Calu3 (cell line): ENCODE measurements at regions not wholly inside any gene's neighbourhood (a gene's known extent, or its start where the extent isn't known, plus 50 kb on each side); places are given as distances from the start of the nearest gene placed in this dataset.

Experiments used
- BruUV-seq: library from RNA; stranded (reverse); fragments of 400-500 nt; replicated peaks from 2 replicates; lab custom pipeline; 2021; lab: Mats Ljungman, UMichigan
- CTCF ChIA-PET: fragments of 300-600 bp; sonication (Branson Sonifier 250); formaldehyde crosslinking; loops from one replicate; lab custom pipeline; 2022; ENCODE audit warnings: antibody characterized with exemption; lab: Charles Lee
- DNase-seq: peaks from one replicate; pipeline ENCODE4 v3.0.0; 2022
- H3K27ac Mint-ChIP-seq: one replicate; pipeline ENCODE4 v1.8.0; 2022; ENCODE audit warnings: mixed read lengths; ENCODE audit not compliant: unreplicated experiment
- H3K27me3 Mint-ChIP-seq: one replicate; pipeline ENCODE4 v1.8.0; 2022; ENCODE audit warnings: mixed read lengths; ENCODE audit not compliant: unreplicated experiment
- H3K36me3 Mint-ChIP-seq: one replicate; pipeline ENCODE4 v1.8.0; 2022; ENCODE audit warnings: mild to moderate bottlenecking, moderate library complexity, mixed read lengths; ENCODE audit not compliant: insufficient read depth, unreplicated experiment
- H3K4me1 Mint-ChIP-seq: one replicate; pipeline ENCODE4 v1.8.0; 2022; ENCODE audit warnings: mild to moderate bottlenecking, low read depth, mixed read lengths; ENCODE audit not compliant: unreplicated experiment
- H3K4me3 Mint-ChIP-seq: one replicate; pipeline ENCODE4 v1.8.0; 2022; ENCODE audit warnings: mild to moderate bottlenecking, low read depth, moderate library complexity, mixed read lengths; ENCODE audit not compliant: unreplicated experiment
- H3K9me3 Mint-ChIP-seq: one replicate; pipeline ENCODE4 v1.8.0; 2022; ENCODE audit warnings: low read depth, mixed read lengths; ENCODE audit not compliant: unreplicated experiment
- intact Hi-C: fragments of 100-400 bp; cut with micrococcal nuclease; formaldehyde crosslinking; loops from one replicate; pipeline ENCODE4 v1.10.0; 2022; ENCODE audit not compliant: unreplicated experiment
- TF ChIP-seq, protein P1 (sequence below): fragments of 200-600 bp; IDR thresholded peaks from one replicate; pipeline ENCODE4 v1.8.0; 2022; ENCODE audit warnings: antibody characterized with exemption; ENCODE audit not compliant: unreplicated experiment

DNA sequence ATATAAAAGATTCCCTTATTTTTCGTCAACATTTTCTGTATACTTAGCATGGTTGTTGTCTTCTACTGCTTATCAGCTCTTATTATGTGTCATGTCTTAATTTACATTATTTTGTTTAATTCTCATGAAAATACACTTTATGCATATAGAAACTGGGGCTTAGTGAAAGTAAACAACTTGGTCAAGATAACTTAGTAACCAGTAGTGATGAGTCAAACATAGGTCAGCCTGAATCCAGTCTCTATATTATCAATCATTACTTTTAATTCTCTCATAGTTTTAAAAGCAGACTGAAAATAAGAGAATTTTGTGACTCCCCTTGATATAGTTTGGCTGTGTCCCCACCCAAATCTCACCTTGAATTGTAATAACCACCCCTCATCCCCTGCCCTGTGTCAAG, 119.6 kb upstream of the TPK1 start:
- Mint-ChIP-seq H3K9me3 (peaks cover 5% of the 10 kb centered on the region), H3K4me3 (no peak overlapping the region), H3K4me1 (no peaks in the 10 kb centered on the region), H3K36me3 (no peaks in the 10 kb centered on the region), H3K27me3 (no peaks in the 10 kb centered on the region), H3K27ac (no peak overlapping the region)
- DNase-seq: no peak
- intact Hi-C loops: no loop called here
- CTCF ChIA-PET: no interaction called here
- BruUV-seq: no TSS peak
- TF ChIP-seq, protein P1, sequence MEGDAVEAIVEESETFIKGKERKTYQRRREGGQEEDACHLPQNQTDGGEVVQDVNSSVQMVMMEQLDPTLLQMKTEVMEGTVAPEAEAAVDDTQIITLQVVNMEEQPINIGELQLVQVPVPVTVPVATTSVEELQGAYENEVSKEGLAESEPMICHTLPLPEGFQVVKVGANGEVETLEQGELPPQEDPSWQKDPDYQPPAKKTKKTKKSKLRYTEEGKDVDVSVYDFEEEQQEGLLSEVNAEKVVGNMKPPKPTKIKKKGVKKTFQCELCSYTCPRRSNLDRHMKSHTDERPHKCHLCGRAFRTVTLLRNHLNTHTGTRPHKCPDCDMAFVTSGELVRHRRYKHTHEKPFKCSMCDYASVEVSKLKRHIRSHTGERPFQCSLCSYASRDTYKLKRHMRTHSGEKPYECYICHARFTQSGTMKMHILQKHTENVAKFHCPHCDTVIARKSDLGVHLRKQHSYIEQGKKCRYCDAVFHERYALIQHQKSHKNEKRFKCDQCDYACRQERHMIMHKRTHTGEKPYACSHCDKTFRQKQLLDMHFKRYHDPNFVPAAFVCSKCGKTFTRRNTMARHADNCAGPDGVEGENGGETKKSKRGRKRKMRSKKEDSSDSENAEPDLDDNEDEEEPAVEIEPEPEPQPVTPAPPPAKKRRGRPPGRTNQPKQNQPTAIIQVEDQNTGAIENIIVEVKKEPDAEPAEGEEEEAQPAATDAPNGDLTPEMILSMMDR: no peak

DNA sequence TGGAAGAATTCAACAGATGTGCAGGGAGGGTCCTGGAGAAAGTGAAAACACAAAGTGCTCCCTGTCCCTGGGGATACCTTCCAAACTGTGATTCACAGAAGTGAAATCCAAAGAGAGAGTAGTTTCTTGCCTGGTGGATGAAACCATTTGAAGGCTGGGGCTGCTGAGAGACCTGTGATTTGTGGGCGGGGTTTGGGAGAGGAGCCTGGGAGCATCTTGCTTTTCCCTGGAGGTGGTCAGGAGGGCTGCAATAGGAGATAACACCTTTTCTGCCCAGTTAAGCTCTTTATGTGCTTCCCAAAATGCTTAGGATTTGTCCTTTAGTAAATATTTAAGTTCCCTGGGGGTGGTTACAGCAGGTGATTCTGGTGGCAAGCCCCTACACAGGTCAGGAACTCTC, 105.3 kb upstream of the TPK1 start:
- TF ChIP-seq, protein P1: no peak
- CTCF ChIA-PET: no interaction called here
- peaks cover 5% of the 10 kb centered on the region for H3K36me3 Mint-ChIP-seq
- BruUV-seq: no TSS peak
- H3K27me3 Mint-ChIP-seq: no peaks in the 10 kb centered on the region
- no peak overlapping the region for H3K27ac Mint-ChIP-seq
- intact Hi-C loops: no loop called here
- no peak for DNase-seq
- no peak overlapping the region for H3K4me3 Mint-ChIP-seq
- H3K4me1 Mint-ChIP-seq: no peaks in the 10 kb centered on the region
- peaks cover 3% of the 10 kb centered on the region for H3K9me3 Mint-ChIP-seq

GRCh38 chr7:144937199-144937598, 101.3 kb upstream of the TPK1 start:
- CTCF ChIA-PET: no interaction called here
- intact Hi-C loops: no loop called here
- Mint-ChIP-seq H3K9me3 (peaks cover 9% of the 10 kb centered on the region), H3K27ac (no peak overlapping the region), H3K27me3 (no peaks in the 10 kb centered on the region), H3K36me3 (no peaks in the 10 kb centered on the region), H3K4me3 (no peak overlapping the region), H3K4me1 (no peaks in the 10 kb centered on the region)
- no peak for DNase-seq
- no TSS peak for BruUV-seq
- TF ChIP-seq, protein P1: no peak

DNA sequence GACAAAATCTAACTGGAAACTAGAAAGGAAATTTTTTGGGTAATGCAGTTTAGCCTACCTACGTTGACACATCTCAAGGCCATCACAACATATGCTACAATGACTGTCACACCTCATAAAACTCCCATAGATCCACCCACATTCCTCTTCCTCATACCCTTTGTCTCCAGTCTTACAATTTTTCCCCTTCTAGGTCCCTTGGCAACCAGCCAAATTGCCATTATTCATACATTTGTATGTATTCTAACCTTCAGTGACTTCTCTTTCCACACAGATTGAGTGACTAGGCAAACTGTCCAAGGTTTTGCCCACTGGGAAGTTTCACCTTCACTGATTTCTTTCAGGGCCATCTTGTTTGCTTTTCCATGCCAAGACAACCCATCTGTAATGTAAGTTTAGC, 100.5 kb upstream of the TPK1 start:
- no peak for DNase-seq
- Mint-ChIP-seq H3K27me3 (no peaks in the 10 kb centered on the region), H3K27ac (no peak overlapping the region), H3K9me3 (peaks cover 9% of the 10 kb centered on the region), H3K4me1 (no peaks in the 10 kb centered on the region), H3K4me3 (no peak overlapping the region), H3K36me3 (no peaks in the 10 kb centered on the region)
- TF ChIP-seq, protein P1: no peak
- CTCF ChIA-PET: no interaction called here
- no TSS peak for BruUV-seq
- intact Hi-C loops: no loop called here
